ENCODE measurements at regions not wholly inside any gene's neighbourhood (a gene's known extent, or its start where the extent isn't known, plus 50 kb on each side); places are given as distances from the start of the nearest gene placed in this dataset.
"Not testable (repeated sequence)": the region's sequence is repeated elsewhere in the genome, so short reads cannot be mapped to it uniquely, and the experiment has no call there.

GRCh38 chr4:84319124-84319523, 180.0 kb downstream of the NKX6-1 start:
- H3K27ac ChIP-seq: no peak overlapping the region
- no peaks in the 10 kb centered on the region for H3K36me3 ChIP-seq
- H3K4me1 ChIP-seq: no peaks in the 10 kb centered on the region
- no peaks in the 10 kb centered on the region for H3K9me3 ChIP-seq
- no peak for TF ChIP-seq CTCF (IDR thresholded peaks at IDR 0.05)
- H3K4me3 ChIP-seq: no peak overlapping the region
- no peak for DNase-seq (ENCODE audit: low spot score)
- no peaks in the 10 kb centered on the region for H3K27me3 ChIP-seq

GRCh38 chr4:84317513-84317912, 181.6 kb downstream of the NKX6-1 start:
- Histone ChIP-seq H3K27ac (no peak overlapping the region), H3K9me3 (no peaks in the 10 kb centered on the region), H3K4me1 (no peaks in the 10 kb centered on the region), H3K36me3 (no peaks in the 10 kb centered on the region), H3K4me3 (no peak overlapping the region), H3K27me3 (no peaks in the 10 kb centered on the region)
- DNase-seq (ENCODE audit: low spot score): no peak
- no peak for TF ChIP-seq CTCF (IDR thresholded peaks at IDR 0.05)

- Histone ChIP-seq H3K27ac (no peak overlapping the region), H3K4me3 (no peak overlapping the region), H3K36me3 (no peaks in the 10 kb centered on the region), H3K4me1 (no peaks in the 10 kb centered on the region), H3K9me3 (no peaks in the 10 kb centered on the region), H3K27me3 (no peaks in the 10 kb centered on the region)
- no peak for TF ChIP-seq CTCF (IDR thresholded peaks at IDR 0.05)
- DNase-seq (ENCODE audit: low spot score): no peak
These were observed 186.6 kb downstream of the NKX6-1 start for GRCh38 chr4:84312426-84313012.

- no peak for TF ChIP-seq CTCF (IDR thresholded peaks at IDR 0.05)
- Histone ChIP-seq H3K27me3 (no peaks in the 10 kb centered on the region), H3K4me1 (no peaks in the 10 kb centered on the region), H3K4me3 (no peak overlapping the region), H3K36me3 (no peaks in the 10 kb centered on the region), H3K9me3 (no peaks in the 10 kb centered on the region), H3K27ac (no peak overlapping the region)
- no peak for DNase-seq (ENCODE audit: low spot score)
These were observed 189.9 kb downstream of the NKX6-1 start for GRCh38 chr4:84309191-84309590.

- not testable (repeated sequence) for H3K4me1 ChIP-seq, H3K36me3 ChIP-seq, H3K9me3 ChIP-seq
These were observed 200.3 kb downstream of the NKX6-1 start for GRCh38 chr4:84298719-84299254.

GRCh38 chr4:84298023-84298718, 200.9 kb downstream of the NKX6-1 start:
- Histone ChIP-seq H3K9me3 (no peaks in the 10 kb centered on the region), H3K4me3 (no peak overlapping the region), H3K36me3 (no peaks in the 10 kb centered on the region), H3K4me1 (no peaks in the 10 kb centered on the region), H3K27ac (no peak overlapping the region), H3K27me3 (no peaks in the 10 kb centered on the region)
- no peak for TF ChIP-seq CTCF (IDR thresholded peaks at IDR 0.05)
- no peak for DNase-seq (ENCODE audit: low spot score)

More at GRCh38 chr4:84298719-84299254, 200.3 kb downstream of the NKX6-1 start:
- not testable (repeated sequence) for H3K27ac ChIP-seq; H3K27me3 ChIP-seq; H3K4me3 ChIP-seq; DNase-seq (ENCODE audit: low spot score)

All from right atrium auricular region (tissue), 2 donors.